Keratinocyte (primary cell): ENCODE measurements at regions not wholly inside any gene's neighbourhood (a gene's known extent, or its start where the extent isn't known, plus 50 kb on each side); places are given as distances from the start of the nearest gene placed in this dataset.

Experiments used
- EZH2 ChIP-seq: IDR thresholded peaks from one replicate; pipeline ENCODE4 v1.6.1; 2012; ENCODE audit warnings: inconsistent platforms, mild to moderate bottlenecking, low read length, moderate library complexity
- TF ChIP-seq, protein P1 (sequence below), 3 experiments: IDR thresholded peaks in 1 of 3; conservative IDR thresholded peaks in 1 of 3; optimal IDR thresholded peaks in 1 of 3; 2 replicates in 2 of 3; 3 replicates in 1 of 3; pipeline versions ENCODE3 to v1.5.1; 2011; ENCODE audit warnings: low read length in 3 of 3, mild to moderate bottlenecking in 3 of 3, moderate library complexity in 2 of 3, control low read depth in 1 of 3, inconsistent platforms in 1 of 3; ENCODE audit not compliant: insufficient read depth in 2 of 3; ENCODE audit errors: extremely low read depth in 1 of 3

DNA sequence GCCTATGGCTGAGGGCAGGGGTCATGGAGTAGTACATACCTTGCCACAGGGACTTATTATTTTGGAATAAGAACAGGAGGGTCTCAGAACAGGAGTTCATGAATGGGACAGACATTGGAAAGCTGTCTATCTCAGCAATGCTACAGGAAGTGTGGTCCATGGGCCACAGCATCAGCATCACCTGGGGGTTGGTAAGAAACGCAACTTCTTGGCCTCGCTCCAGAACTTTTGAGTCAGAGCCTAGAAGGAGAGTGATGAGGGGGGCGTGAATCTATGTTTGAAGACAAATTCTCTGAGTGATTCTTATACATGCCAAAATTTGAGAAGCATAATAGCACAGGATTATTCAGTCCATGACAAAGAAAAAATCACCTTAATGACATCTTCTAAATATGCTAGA is 156.6 kb downstream of the RPAP3 start:
- TF ChIP-seq, protein P1, sequence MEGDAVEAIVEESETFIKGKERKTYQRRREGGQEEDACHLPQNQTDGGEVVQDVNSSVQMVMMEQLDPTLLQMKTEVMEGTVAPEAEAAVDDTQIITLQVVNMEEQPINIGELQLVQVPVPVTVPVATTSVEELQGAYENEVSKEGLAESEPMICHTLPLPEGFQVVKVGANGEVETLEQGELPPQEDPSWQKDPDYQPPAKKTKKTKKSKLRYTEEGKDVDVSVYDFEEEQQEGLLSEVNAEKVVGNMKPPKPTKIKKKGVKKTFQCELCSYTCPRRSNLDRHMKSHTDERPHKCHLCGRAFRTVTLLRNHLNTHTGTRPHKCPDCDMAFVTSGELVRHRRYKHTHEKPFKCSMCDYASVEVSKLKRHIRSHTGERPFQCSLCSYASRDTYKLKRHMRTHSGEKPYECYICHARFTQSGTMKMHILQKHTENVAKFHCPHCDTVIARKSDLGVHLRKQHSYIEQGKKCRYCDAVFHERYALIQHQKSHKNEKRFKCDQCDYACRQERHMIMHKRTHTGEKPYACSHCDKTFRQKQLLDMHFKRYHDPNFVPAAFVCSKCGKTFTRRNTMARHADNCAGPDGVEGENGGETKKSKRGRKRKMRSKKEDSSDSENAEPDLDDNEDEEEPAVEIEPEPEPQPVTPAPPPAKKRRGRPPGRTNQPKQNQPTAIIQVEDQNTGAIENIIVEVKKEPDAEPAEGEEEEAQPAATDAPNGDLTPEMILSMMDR (optimal IDR thresholded peaks at IDR 0.05 in 1 of 3, IDR thresholded peaks at IDR 0.05 in 1 of 3, conservative IDR thresholded peaks at IDR 0.05 in 1 of 3; ENCODE audit: extremely low read depth in 1 of 3, insufficient read depth in 2 of 3, low read length in 3 of 3) = no peak
- TF ChIP-seq EZH2 = no peak
